ENCODE measurements at regions not wholly inside any gene's neighbourhood (a gene's known extent, or its start where the extent isn't known, plus 50 kb on each side); places are given as distances from the start of the nearest gene placed in this dataset.

DNA sequence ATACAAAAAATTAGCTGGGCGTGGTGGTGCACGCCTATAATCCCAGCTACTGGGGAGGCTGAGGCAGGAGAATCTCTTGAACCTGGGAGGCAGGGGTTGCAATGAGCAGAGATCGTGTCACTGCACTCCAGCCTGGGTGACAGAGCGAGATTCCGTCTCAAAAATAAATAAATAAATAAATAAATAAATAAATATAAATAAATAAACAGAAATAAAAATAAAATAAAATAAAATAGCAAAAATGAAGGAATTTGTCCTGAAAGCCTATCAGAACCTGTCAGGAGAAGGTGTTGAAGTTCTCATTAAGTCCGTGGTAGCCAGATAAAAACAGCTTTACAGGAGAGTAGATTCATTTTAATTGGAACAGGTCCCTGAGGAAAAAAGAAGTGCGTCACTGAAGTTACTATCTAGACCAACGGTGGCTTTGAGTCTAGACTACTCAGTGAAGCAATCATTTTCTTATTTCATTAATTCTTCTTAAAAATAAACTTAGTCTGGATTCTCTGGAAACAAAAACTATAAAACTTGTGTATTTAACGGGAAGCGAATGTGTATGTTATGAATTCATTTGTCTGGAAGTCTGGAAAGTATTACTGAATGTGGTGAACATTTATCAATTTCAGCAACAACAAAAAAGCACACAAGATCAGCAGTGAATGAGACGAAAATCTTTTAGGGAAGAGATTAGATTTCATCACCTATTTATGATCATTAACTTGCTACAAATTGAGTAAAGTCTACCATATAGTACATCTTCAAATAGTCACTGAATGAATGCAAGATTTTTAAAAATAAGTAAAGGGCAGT, 248.5 kb upstream of the PDE3A start:
- Histone ChIP-seq H3K36me3 (ENCODE audit: control insufficient read depth, insufficient read depth, low read length) (no peaks in the 10 kb centered on the region), H2BK20ac (ENCODE audit: low read depth, low read length) (no peak overlapping the region), H3K9me3 (ENCODE audit: control insufficient read depth, insufficient read depth, low read length) (no peaks in the 10 kb centered on the region), H4K5ac (ENCODE audit: low read depth, low read length) (no peak overlapping the region), H2BK15ac (ENCODE audit: low read depth, low read length) (no peak overlapping the region), H3K4ac (ENCODE audit: low read depth, low read length) (no peak overlapping the region), H3K9ac (ENCODE audit: low read depth, low read length) (no peak overlapping the region), H2BK120ac (ENCODE audit: low read depth, low read length) (no peak overlapping the region), H2BK5ac (ENCODE audit: low read depth, low read length, poor library complexity, severe bottlenecking) (no peak overlapping the region), H3K4me1 (ENCODE audit: control insufficient read depth, insufficient read depth, low read length) (no peaks in the 10 kb centered on the region), H4K20me1 (ENCODE audit: insufficient read depth, low read length) (no peaks in the 10 kb centered on the region), H4K91ac (ENCODE audit: insufficient read depth, low read depth, low read length) (no peak overlapping the region), H3K4me2 (ENCODE audit: low read depth, low read length) (no peak overlapping the region), H2AFZ (replicated peaks; ENCODE audit: low read length, poor library complexity) (no peak overlapping the region), H3K27me3 (ENCODE audit: control insufficient read depth, insufficient read depth, low read length) (no peaks in the 10 kb centered on the region), H3K14ac (replicated peaks; ENCODE audit: low read depth, low read length) (no peak overlapping the region), H3K79me1 (ENCODE audit: low read depth in 1 of 2, low read length in 2 of 2) (no peaks in the 10 kb centered on the region), H4K8ac (ENCODE audit: low read depth in 2 of 2, low read length in 2 of 2) (no peak overlapping the region), H2AK5ac (ENCODE audit: low read depth, low read length) (no peak overlapping the region), H3K27ac (ENCODE audit: insufficient read depth, low read length) (no peak overlapping the region), H3K23ac (ENCODE audit: low read depth, low read length) (no peak overlapping the region), H3K4me3 (ENCODE audit: insufficient read depth, low read depth, low read length) (no peak overlapping the region), H3K9me1 (ENCODE audit: insufficient read depth, low read length) (no peaks in the 10 kb centered on the region), H3K18ac (ENCODE audit: low read depth, low read length) (no peak overlapping the region), H3K56ac (ENCODE audit: extremely low read depth, insufficient read depth, low read length) (no peak overlapping the region), H2AK9ac (replicated peaks; ENCODE audit: low read depth, low read length, poor library complexity) (no peak overlapping the region)
- dilution Hi-C loops (cut with HindIII; ENCODE audit: low sequenced_read_pairs, unreplicated experiment) = no loop called here
- 67% methylated on average over 1 of the region's 11 CpGs; no CpG with 5 or more reads in 1 of the 2 experiments for WGBS, 2 experiments (ENCODE audit: extremely low coverage in 2 of 2, insufficient read length in 1 of 2)
- CTCF ChIA-PET = interaction anchor here (0.7 kb wide), 1 partner anchor 517 kb away, joined by 3 read pairs; no protein-coding TSS in a partner anchor
- BruUV-seq (replicated peaks) = no TSS peak
- intact Hi-C loops (cut with micrococcal nuclease) = no loop called here
- in situ Hi-C loops (cut with MboI; ENCODE audit: low sequenced_read_pairs) = no loop called here
- TF ChIP-seq FOS (IDR thresholded peaks at IDR 0.05; ENCODE audit: low read depth, low read length) = no peak
- DNase-seq = no peak
- no peak for ATAC-seq (ENCODE audit: low read depth)
- POLR2A ChIA-PET (ENCODE audit: unreplicated experiment) = no interaction called here
